Left kidney (tissue), 1 donor: ENCODE measurements at regions not wholly inside any gene's neighbourhood (a gene's known extent, or its start where the extent isn't known, plus 50 kb on each side); places are given as distances from the start of the nearest gene placed in this dataset.
A peak's percentile ranks its signal among the peaks of the same experiment; 100 is the strongest.

Experiments
- DNase-seq: peaks from one replicate; pipeline ENCODE4 v3.0.0-alpha.2; 2013

DNA sequence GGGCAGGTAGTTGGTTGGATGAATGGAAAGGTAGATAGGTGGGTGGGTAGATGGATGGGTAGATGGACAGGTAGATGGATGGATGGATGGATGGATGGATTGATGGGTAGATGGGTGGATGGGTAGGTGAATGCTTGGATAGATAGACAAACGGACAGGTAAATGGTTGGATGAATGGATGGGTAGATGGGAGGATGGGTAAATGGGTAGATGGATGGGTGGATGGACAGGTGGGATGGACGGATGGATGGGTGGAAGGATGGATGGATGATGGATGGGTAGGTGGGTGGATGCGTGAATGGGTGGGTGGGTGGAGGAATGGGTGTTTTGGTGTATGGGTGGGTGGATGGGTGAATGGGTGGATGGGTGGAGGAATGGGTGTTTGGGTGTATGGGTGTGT is 50.1 kb upstream of the ASAP2 start:
- no peak for DNase-seq

GRCh38 chr2:9154061-9154460 is 52.6 kb upstream of the ASAP2 start:
- no peak for DNase-seq

DNA sequence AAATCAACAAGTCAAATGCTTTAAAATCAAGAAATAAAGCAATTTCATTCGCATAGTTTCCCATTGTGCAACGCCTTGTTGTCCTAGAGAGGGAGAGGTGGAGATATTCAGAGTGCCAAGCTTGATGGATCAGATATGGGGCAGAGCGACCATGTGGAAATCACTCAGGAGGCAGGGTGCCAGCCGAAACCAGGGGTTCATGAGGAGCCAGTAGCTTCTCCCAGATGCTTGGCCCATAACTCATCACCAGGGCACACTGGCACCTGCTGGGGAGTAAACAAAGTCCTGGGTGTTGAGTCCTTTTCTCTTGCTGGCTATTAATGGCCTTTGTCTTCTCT is 53.0 kb upstream of the ASAP2 start:
- no peak for DNase-seq

DNA sequence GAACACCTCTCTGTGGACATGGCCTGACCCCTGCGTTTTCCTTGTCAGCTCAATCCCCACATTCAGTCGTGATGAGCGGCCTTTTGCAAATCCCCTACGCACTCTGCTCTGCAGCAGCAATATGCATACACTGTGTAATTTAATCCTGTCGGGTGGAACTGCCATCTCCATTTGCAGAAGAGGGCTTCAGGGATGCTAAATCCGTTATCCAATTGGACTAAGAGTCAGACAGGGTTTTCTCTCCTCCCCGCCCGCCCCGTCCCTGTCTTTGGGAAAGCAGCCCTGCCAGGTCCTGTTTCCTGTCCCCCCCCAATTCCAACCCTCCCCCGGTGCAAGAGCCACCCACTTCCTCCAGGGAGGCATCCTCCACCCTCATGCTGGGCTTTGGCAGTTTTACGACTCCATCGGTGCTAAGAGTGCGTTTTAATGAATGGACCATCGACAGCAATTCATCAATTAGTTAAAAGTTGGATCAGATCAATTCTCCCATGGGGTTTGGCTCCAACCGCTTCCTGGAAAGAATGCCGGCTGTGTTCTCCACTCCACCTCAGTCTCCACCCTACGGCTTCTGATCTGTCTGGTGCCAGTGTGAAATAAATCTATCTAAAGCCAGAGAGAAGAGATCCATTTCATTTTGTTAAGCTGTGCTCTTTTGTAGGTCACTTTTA is 53.5 kb upstream of the ASAP2 start:
- DNase-seq = no peak

DNA sequence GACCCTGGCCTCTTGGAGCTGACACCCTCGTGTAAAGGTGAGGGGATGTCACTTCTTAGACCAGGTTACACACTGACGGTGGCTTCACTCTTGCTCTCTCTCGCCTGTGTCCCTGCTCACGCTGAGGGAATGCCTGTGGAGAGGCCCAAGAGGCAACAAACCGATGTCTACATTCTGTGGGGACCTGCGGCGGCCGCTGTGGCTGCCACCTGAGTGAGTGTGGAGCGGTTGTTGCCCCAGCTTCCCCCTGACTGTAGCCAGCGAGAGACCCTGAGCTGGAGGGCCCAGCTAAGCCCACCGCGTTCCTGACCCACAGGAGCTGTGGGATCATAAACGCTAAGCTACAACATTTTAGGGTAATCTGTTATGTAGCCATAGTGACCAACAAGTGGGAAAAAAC is 55.7 kb upstream of the ASAP2 start:
- no peak for DNase-seq

DNA sequence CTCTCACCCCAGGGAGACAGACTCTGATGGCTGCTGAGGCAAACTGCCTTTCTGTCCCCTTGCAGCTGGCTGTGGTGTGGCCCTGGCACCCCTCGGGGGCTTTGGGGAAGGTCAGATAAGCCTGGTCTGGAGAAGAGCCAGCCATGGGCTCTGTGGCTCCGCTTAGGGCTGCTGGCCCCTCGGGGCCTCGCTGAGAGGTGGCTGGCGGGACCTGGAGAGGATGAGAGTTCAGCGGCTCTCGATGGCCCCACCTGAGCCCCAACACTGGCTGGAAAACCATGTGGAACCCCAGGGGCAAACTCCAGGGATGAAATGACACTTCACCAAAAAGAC is 56.1 kb upstream of the ASAP2 start:
- DNase-seq = no peak

DNA sequence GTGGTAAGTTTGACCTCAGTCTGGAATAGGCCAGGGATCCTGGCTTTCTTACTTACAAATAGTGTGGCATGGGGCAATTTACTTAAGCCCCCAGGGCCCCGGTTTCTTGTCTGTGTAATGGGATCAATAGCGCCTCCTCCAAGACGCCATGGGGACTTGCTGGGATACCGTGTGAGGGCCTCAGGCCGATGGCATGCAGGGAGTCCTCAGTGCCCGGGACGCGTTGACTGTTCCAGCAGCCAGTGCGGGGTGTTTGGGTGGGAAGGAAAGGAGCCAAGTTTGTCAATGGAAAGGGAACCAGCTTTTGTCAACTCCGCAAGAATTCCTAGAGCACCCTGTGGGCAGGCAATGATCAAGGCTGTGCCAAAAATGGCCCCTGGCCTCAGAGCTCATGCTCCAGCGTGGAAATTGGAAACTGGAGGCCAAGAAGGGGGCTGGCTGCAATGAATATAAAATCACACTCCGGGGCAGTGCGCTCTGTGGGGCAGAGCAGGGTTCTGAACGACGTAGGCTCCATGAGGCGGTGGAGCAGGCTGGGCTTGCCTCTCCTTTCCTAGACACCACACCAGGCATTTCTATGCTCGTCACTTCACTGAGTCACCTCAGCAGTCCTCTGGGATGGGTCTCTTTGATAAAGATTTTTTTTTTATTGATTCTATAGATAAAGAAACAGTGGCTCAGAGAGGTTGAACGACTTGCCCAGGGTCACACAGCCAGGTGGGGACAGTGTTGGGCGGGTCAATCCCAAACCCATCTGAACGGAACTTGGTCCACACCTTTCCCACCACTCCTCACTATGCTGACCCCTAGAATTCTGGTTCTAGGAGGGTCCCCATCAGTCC is 56.7 kb upstream of the ASAP2 start:
- DNase-seq = no peak

- no peak for DNase-seq
These were observed 57.3 kb upstream of the ASAP2 start for GRCh38 chr2:9149388-9149660.

DNA sequence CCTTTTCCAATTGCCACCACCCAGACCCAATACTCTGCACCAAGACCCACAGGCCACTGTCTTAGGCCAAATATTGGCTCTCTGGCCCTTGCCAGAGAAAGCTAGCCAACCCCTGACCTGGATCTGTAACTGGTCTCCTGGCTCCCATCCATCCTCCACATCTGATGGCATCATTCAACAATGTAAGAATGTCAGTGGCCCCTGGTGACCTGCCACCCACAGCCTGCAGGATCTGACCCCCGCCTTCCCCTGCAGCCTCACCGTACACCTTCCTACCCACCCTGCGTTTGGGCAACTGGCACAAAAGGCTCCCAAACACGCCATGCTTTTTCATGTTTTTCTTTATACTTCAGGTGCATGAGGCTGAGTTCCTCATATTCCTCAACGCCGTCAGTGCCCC is 60.0 kb upstream of the ASAP2 start:
- no peak for DNase-seq

DNA sequence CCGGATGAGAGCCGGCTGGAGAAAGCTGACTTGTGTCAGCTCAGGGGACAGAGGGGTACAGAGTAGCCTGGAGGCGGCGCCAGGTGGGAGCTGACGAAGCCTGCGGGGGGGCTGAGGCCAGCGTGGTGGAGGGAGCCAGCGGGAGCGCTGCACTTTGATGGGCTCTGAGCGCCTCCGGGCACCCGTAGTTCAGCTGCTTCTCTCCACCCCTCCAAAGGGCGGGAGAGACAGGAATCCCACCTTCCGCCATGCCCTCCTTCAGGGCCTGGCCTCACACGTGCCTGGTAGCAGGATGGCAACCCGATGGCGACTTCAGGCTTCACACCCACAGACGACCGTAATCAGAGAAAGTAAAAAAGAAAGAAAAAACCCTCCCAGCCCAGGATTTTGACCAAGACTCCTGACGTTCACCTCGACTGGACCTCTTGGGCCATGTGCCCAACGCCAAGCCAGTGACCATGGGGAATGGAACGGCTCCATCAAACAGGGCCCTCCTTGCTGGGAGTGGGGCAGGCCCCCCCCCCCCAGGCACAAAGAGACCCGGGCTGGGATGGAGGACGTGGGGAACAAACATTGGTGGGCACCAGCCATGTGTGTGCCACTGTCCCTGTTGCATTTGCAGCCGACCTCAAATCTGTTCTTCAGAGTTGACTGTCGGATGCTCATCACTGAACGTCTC is 60.7 kb upstream of the ASAP2 start:
- DNase-seq = no peak

- no peak for DNase-seq
These were observed 61.4 kb upstream of the ASAP2 start for GRCh38 chr2:9145109-9145751.

DNA sequence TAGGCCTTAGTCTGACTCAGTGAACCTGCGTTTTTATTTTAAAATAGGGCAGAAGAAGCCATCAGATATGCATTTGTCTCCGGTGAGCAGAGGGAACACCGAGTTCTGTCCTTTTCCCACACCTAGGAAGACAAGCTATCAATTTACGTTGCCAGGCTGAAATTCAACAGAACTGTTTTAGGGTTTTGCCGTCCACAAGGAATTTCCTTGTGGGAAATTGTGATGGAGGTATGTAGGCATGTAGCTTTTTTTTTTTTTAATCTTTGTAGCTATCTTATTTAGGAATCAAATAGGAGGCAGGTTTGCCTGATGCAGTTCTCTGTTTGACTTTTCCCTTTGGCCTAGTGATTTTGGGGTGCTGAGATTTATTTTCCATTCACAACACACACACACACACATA is 62.0 kb upstream of the ASAP2 start:
- no peak for DNase-seq

DNA sequence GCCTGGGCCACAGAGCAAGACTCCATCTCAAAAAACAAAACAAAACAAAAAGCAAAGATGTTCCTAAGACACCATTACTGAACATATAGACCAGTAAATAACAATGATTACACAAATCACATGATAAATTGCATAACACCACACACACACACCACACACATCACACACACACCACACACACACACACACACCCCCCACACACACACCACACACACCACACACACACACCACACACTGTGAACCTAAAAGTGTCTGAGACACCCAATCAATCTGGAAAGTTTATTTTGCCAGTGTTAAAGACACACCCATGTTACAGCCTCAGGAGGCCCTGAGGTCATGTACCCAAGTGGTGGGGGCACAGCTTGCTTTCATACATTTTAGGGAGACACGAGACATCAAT is 62.6 kb upstream of the ASAP2 start:
- DNase-seq = no peak

- DNase-seq = no peak
These were observed 63.3 kb upstream of the ASAP2 start for GRCh38 chr2:9143264-9143815.

- peak; percentile 69 for DNase-seq
These were observed 63.9 kb upstream of the ASAP2 start for GRCh38 chr2:9142551-9143263.

- no peak for DNase-seq
These were observed 64.7 kb upstream of the ASAP2 start for GRCh38 chr2:9141706-9142460.

GRCh38 chr2:9141091-9141667 is 65.4 kb upstream of the ASAP2 start:
- no peak for DNase-seq

DNA sequence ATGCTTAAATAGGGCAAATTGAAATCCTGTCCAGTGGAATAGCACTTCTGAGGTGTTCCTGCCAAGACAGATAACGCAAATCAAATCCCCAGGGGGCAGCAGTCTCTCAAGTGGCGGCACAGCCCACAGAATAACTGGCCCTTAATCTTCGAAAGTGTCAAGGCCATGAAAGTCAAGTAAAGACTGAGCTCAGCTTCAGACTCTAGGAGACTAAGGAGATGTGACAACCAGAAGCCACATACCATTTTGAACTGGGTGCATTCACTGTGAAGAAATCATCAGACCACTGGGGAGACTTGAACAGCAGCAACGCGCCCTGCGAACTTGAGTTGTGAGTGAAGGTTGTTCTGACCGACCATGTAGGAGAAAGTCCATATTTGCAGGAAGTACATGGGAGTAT is 66.0 kb upstream of the ASAP2 start:
- DNase-seq = no peak

DNA sequence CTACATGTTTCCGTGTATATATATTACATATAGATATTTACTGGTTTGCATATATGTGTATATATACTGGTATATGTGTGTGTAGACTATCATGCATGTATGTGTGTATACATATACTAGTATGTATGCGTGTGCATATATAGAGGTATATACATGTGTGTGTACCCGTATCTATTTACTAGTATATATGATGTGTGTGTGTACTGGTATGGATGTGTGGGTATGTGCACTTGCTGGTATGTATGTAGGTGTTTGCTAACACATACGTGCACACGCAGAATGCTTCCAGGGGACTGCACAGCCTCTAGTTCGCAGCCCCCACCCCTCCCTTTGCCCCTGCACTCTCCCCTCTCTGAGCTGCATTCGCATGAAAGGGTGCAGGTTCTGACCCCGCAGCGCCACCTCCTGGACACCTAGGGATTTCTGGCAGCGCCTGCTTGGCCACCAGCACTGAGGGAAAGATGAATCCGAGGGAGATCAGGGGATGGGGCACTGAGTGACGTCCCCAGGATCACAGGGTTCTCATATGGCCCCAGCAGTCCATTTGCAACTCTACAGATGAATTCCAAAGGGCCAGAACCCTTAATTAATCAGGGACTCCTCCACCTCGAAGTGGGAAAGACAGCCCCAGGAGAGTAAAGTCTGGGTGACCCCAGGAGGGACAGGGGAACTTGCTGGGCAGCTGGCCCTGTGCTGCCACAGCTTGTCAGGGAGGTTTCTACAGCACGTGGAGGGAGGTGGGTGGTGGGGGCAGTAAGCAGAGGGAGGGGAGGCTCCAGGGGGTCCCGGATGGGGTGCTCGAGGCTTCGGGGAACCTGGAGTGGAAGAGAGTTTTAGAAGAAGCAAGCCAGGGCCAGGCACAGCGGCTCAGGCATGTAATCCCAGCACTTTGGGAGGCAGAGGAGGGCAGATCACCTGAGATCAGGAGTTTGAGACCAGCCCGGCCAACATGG is 66.8 kb upstream of the ASAP2 start:
- DNase-seq = peak; percentile 65
